Osteoblast (primary cell): ENCODE measurements at regions not wholly inside any gene's neighbourhood (a gene's known extent, or its start where the extent isn't known, plus 50 kb on each side); places are given as distances from the start of the nearest gene placed in this dataset.
"Not testable (repeated sequence)": the region's sequence is repeated elsewhere in the genome, so short reads cannot be mapped to it uniquely, and the experiment has no call there.

Experiments
- DNase-seq: peaks from one replicate; pipeline ENCODE4 v3.0.0; 2011; ENCODE audit warnings: low spot score, mixed read lengths; ENCODE audit not compliant: insufficient read length; ENCODE audit errors: missing footprints
- H2AFZ ChIP-seq: 2 replicates; pipeline ENCODE4 v1.6.0; 2011; ENCODE audit warnings: mild to moderate bottlenecking, low read length
- H3K27ac ChIP-seq: 2 replicates; pipeline ENCODE4 v1.5.1; 2011; ENCODE audit warnings: mild to moderate bottlenecking, low read depth, low read length, moderate library complexity
- H3K27me3 ChIP-seq: 2 replicates; pipeline ENCODE4 v1.6.0; 2012; ENCODE audit warnings: mild to moderate bottlenecking, control low read depth, inconsistent platforms, low read length, moderate library complexity; ENCODE audit not compliant: insufficient read depth
- H3K36me3 ChIP-seq: 2 replicates; pipeline ENCODE4 v1.5.1; 2011; ENCODE audit warnings: mild to moderate bottlenecking, low read length, control low read depth, moderate library complexity; ENCODE audit not compliant: insufficient read depth
- H3K4me1 ChIP-seq: 2 replicates; pipeline ENCODE4 v1.5.1; 2011; ENCODE audit warnings: mild to moderate bottlenecking, low read length, control low read depth, moderate library complexity; ENCODE audit not compliant: insufficient read depth
- H3K4me2 ChIP-seq: 2 replicates; pipeline ENCODE4 v1.6.0; 2011; ENCODE audit warnings: mild to moderate bottlenecking, low read length; ENCODE audit not compliant: insufficient read depth
- H3K4me3 ChIP-seq: fragments of 200-600 bp; sonication (generic); 3 replicates; pipeline ENCODE4 v1.5.1; 2012; ENCODE audit warnings: mild to moderate bottlenecking, low read length, inconsistent platforms; ENCODE audit not compliant: insufficient read depth
- H3K79me2 ChIP-seq: 2 replicates; pipeline ENCODE4 v1.6.0; 2012; ENCODE audit warnings: mild to moderate bottlenecking, low read length, control low read depth, inconsistent platforms; ENCODE audit not compliant: insufficient read depth
- H3K9me3 ChIP-seq: 2 replicates; pipeline ENCODE4 v1.5.1; 2011; ENCODE audit warnings: low read depth, low read length, control low read depth
- H4K20me1 ChIP-seq: 2 replicates; pipeline ENCODE4 v1.6.0; 2012; ENCODE audit warnings: mild to moderate bottlenecking, low read length, control low read depth; ENCODE audit not compliant: insufficient read depth
- CTCF ChIP-seq: IDR thresholded peaks from 2 replicates; pipeline ENCODE4 v1.5.1; 2011; ENCODE audit warnings: mild to moderate bottlenecking, low read depth, low read length, moderate library complexity; ENCODE audit errors: extremely low read depth

- Histone ChIP-seq H3K4me2 (no peak overlapping the region), H3K9me3 (no peaks in the 10 kb centered on the region), H3K79me2 (no peaks in the 10 kb centered on the region), H3K36me3 (no peaks in the 10 kb centered on the region), H4K20me1 (no peaks in the 10 kb centered on the region), H3K4me3 (no peak overlapping the region), H2AFZ (no peak overlapping the region), H3K27me3 (no peaks in the 10 kb centered on the region), H3K4me1 (no peaks in the 10 kb centered on the region), H3K27ac (no peak overlapping the region)
- DNase-seq, result no peak
- TF ChIP-seq CTCF, result no peak
Observed at GRCh38 chr5:23433534-23434315, 73.7 kb upstream of the PRDM9 start.

- Histone ChIP-seq H3K9me3 (peaks cover 4% of the 10 kb centered on the region), H3K27ac (no peak overlapping the region), H4K20me1 (no peaks in the 10 kb centered on the region), H3K27me3 (no peaks in the 10 kb centered on the region), H3K36me3 (no peaks in the 10 kb centered on the region), H3K4me3 (no peak overlapping the region), H3K4me1 (no peaks in the 10 kb centered on the region), H3K79me2 (no peaks in the 10 kb centered on the region), H3K4me2 (no peak overlapping the region), H2AFZ (no peak overlapping the region)
- no peak for DNase-seq
- no peak for TF ChIP-seq CTCF
Observed at GRCh38 chr5:23428705-23429104, 78.7 kb upstream of the PRDM9 start.

- not testable (repeated sequence) for H3K4me2 ChIP-seq, H2AFZ ChIP-seq, H3K9me3 ChIP-seq, H3K4me3 ChIP-seq, H4K20me1 ChIP-seq, H3K79me2 ChIP-seq, H3K27ac ChIP-seq, H3K36me3 ChIP-seq, DNase-seq, H3K4me1 ChIP-seq, H3K27me3 ChIP-seq
Observed at GRCh38 chr5:23420214-23420613, 87.2 kb upstream of the PRDM9 start.

GRCh38 chr5:23419115-23419514 lies 88.3 kb upstream of the PRDM9 start:
- no peaks in the 10 kb centered on the region for H3K79me2 ChIP-seq
- no peak overlapping the region for H3K4me3 ChIP-seq
- no peak overlapping the region for H2AFZ ChIP-seq
- H3K36me3 ChIP-seq, result no peaks in the 10 kb centered on the region
- peak; percentile 29 for DNase-seq
- H4K20me1 ChIP-seq, result no peaks in the 10 kb centered on the region
- no peaks in the 10 kb centered on the region for H3K27me3 ChIP-seq
- peaks cover 2% of the 10 kb centered on the region for H3K9me3 ChIP-seq
- no peak overlapping the region for H3K4me2 ChIP-seq
- no peak overlapping the region for H3K27ac ChIP-seq
- no peaks in the 10 kb centered on the region for H3K4me1 ChIP-seq
- TF ChIP-seq CTCF, result no peak
